T-helper 22 cell (primary cell): ENCODE measurements at regions not wholly inside any gene's neighbourhood (a gene's known extent, or its start where the extent isn't known, plus 50 kb on each side); places are given as distances from the start of the nearest gene placed in this dataset.
"Not testable (repeated sequence)": the region's sequence is repeated elsewhere in the genome, so short reads cannot be mapped to it uniquely, and the experiment has no call there.

Experiments
- DNase-seq: peaks from one replicate; pipeline ENCODE4 v3.0.0-alpha.2; 2020; ENCODE audit warnings: low read depth

DNA sequence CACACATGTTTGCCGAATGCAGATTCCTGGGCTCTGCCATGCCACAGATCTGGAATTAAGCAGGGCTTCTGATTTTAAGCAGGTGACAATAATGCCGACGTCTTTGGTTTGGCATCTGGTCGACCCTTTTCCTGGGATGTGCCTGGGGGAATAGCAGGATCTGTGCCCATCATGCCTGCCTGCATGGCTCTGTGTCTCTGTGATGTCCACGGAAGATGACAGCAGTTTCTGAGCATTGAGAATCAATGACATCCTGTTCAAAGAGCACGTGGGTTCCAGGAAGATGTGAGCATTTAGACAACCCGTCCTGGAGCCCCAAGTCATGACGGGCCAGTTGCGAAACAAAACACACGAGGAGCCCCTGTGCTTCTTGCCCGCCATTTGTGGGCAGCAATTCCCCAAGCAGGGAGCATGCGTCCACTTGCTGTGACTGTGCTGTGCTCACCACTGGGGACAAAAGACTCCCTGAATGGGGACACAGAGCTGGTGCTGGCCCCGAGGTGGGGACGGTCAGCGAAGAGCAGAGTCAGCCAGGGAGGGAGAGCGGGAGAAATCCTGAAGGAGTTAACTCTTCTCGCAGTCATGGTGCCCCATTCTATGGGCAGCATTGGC lies 110.1 kb downstream of the ERMARD start:
- no peak for DNase-seq

- DNase-seq, result no peak
Observed at GRCh38 chr6:169859978-169860703, 108.7 kb downstream of the ERMARD start.

- no peak for DNase-seq
Observed at GRCh38 chr6:169859401-169859977, 108.1 kb downstream of the ERMARD start.

GRCh38 chr6:169858935-169859351 lies 107.5 kb downstream of the ERMARD start:
- no peak for DNase-seq

DNA sequence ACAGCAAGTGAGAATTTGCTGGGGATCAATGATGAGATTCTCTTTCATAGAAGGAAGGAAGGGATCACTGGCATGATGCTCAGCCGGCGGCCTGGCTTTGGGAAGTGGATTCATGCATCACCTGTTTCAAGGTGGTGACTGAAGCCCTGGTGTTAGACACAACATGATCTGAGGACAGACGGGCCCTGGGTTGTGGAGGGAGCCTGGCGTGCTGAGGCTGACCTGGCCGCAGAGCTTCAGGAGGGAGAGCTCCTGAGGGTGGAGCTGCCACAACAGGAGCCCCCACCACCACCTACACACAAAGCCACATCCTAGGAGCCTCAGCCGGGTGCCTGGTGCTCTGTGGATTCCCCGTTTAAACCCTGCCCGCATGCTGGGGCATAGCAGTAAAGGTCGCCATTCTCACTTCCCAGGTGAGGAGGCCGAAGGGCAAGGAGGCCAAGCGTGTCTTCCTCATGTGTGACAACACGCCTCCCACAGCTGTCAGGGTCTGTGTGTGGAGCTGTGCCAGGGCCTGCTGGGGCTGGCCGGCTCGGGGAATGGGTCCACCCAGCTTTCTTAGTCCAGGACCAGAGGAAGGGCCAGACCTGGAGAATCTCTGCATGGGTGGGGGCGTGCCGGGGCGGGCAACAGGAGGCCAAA lies 107.0 kb downstream of the ERMARD start:
- no peak for DNase-seq

DNA sequence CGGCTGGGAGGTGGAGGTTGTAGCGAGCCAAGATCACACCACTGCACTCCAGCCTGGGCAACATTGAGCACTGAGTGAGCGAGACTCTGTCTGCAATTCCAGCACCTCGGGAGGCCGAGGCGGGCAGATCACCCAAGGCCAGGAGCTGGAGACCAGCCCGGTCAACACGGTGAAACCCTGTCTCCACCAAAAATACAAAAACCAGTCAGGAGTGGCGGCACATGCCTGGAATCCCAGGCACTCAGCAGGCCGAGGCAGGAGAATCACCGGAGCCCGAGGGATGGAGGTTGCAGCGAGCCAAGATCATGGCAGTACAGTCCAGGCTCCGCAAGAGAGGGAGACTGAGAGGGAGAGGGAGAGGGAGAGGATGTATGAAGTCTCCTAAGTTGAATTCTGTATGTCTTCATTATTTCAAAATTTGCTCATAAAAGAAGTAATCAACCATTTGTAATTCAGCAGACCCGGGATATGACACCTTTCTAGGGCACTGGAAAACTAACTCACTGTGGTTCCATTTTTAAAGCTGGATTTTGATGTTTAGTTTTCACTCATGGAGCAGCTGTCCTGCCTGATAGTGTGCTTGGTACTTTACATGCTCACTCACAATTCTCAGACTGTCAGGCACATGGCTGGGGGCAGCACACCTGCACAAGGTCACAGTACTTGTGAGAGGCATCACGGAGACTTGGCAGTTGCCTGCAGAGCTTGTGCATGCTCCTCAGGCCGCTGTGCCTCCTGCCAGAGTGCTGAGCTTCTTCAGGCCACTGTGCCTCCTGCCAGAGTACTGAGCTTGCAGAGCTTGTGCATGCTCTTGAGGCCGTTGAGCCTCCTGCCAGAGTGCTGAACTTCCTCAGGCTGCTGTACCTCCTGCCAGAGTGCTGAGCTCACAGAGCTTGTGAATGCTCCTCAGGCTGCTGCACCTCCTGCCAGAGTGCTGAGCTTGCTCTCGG lies 106.2 kb downstream of the ERMARD start:
- no peak for DNase-seq

DNA sequence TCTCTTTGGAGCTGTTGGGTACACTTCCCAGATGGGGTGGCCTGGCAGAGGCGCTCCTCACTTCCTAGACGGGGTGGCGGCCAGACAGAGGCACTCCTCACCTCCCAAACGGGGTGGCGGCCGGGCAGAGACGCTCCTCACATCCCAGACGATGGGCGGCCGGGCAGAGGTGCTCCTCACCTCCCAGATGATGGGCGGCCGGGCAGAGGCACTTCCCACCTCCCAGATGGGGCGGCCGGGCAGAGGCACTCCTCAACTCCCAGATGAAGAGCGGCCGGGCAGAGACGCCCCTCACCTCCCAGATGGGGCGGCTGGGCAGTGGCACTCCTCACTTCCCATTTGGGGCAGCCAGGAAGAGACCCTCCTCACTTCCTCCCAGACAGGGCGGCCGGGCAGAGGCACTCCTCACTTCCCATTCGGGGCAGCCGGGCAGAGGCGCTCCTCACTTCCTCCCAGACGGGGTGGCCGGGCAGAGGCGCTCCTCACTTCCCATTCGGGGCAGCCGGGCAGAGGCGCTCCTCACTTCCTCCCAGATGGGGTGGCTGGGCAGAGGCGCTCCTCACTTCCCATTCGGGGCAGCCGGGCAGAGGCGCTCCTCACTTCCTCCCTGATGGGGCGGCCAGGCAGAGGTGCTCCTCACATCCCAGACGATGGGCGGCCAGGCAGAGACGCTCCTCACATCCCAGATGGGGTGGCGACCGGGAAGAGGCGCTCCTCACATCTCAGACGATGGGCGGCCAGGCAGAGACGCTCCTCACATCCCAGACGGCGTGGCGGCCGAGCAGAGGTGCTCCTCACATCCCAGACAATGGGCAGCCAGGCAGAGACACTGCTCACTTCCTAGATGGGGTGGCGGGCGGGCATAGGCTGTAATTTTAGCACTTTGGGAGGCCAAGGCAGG lies 105.3 kb downstream of the ERMARD start:
- DNase-seq, result not testable (repeated sequence)

GRCh38 chr6:169854813-169855212 lies 103.4 kb downstream of the ERMARD start:
- no peak for DNase-seq

DNA sequence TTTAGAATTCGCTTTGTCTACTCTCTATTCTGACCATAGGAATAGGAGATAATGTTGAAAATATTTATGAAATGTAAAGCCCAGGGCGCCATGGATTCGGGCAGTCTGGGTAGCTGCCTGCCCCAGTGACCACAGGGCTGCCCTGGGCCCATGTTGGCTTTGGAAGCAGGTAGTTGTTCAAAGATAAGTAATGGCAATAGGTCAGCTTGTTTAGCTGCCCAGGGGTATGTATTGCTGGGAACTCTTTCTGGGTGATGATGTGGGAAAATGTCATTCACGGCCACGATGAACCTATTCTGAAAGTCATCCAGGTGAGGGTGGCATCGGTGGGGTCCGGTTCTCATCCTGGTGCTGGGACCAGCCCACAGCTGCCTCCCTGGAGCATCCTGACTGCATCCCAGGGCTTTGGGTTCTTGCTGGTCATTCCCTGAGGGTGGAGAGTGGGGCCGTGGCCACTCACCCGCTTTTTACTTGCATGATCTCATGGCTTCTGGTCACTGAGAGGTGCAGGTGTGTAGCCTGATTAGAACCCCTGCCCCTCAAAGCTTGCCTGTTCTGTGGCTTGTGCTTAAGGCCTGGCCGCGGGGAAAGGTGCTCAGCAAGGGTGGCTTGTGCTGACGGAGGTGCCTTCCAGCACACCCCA lies 102.8 kb downstream of the ERMARD start:
- DNase-seq, result no peak

DNA sequence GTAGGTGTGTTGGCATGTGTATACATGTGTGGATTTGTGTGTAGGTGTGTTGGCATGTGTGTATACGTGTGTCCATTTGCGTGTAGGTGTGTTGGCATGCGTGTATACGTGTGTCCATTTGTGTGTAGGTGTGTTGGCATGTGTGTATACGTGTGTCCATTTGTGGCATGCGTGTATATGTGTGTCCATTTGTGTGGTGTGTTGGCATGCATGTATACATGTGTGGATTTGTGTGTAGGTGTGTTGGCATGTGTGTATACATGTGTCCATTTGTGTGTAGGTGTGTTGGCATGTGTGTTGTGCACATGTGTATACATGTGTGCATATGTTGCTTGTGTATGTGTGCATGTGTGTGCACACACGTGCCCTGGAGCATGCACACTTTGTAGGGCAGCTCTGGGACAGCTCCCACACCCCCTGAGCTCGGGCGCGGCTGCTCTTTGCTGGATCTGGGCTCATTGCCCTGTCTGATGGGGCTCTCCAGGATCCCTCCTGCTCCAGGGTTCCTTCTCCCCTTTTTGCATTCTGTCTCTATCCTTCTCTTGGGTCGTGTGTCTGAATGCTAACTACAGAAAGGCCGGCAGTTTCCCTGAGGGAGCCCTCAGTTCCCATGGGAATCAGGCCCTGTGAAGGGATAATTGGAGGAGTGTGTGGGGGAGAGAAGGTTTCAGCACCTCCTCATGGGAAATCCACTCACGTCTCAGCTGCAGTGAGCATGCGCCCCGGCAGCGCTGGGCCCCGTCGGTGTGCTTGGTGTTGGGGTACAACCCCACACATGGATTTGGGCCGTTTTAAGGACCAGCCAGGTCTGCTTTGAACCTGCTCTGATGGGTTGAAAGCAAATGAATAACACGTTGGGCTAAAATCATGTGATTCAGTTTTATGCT lies 102.0 kb downstream of the ERMARD start:
- no peak for DNase-seq

- no peak for DNase-seq
Observed at GRCh38 chr6:169852504-169853195, 101.2 kb downstream of the ERMARD start.

DNA sequence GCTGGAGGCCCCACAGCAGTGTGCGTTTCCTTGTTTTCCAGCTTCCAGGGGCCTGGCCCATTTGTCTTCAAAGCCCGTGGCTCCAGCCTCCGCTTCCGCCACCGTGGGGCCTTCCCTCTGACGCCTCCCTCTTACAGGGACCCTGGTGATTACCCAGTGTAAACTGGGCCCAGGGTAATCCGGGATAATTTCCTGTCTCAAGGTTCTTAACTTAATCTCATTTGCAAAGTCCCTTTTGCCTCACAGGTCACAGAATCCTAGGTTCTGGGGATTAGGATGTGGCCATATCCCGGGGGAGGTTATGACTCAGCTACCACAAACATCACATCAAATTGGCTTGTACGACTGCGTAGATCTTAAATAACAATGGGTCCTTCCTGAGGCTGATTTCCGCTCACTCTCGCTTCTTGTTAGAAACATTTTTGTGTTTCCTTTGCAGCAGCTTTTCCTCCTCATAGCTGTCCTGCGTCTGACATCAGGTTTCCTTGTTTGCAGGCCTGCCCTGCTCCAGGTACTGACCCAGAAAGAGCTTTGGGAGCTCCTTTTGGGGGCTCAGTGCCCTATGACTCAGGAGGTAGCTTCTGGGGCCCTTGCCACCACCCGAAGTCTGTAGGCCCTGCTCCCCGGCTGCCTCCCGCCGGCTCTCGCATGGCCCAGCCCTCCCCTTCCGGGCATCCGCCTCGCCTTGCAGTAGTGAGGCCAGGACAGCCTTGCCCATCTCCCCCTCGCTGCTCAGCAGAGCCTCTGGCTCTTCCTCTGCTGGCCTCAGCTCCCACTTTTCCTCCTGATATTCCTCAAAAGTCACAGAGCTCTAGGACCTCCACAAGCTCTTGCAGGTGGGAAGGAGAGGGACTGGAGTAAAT lies 100.5 kb downstream of the ERMARD start:
- no peak for DNase-seq

GRCh38 chr6:169850746-169851145 lies 99.3 kb downstream of the ERMARD start:
- no peak for DNase-seq

- DNase-seq, result no peak
Observed at GRCh38 chr6:169850154-169850553, 98.7 kb downstream of the ERMARD start.

DNA sequence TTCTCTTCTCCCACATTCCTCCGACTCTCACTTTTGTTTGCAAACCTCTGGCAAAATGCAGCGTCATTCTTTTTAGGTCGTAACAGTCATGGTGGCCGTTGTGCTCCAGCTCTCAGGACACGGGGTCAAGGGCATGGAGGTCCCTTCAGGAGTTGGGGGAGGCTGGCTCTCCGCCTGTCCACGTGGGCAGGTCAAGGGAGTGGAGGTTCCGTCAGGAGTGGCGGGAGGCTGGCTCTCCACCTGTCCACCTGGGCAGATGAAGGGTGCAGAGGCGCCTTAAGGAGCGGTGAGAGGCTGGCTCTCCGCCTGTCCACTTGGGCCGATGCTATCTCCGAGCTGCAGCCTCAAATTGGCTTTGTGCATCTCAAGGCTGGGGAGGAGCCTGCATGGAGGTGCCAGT lies 98.0 kb downstream of the ERMARD start:
- DNase-seq, result no peak

DNA sequence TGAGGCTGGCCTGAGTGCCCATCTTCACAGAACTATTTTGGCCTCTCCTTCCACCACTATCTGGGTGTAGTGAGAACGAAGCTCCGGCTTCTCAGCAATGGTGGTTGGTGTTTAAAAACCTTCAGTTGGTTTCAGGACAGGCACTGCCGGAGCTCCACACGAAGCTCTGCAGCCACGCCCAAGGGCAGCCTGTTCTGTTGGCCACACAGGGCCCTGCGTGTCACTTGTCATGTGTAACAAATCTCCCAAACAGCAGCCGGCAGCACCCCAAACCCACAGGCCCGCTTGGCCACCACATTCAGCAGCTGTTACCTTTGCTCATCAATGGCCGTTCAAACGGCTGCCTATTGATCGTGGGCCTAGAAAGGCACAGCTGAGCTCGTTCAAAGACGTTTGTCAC lies 97.5 kb downstream of the ERMARD start:
- no peak for DNase-seq

GRCh38 chr6:169847901-169848311 lies 96.5 kb downstream of the ERMARD start:
- no peak for DNase-seq
